Coronary artery (tissue), 2 donors: ENCODE measurements at regions not wholly inside any gene's neighbourhood (a gene's known extent, or its start where the extent isn't known, plus 50 kb on each side); places are given as distances from the start of the nearest gene placed in this dataset.

Source experiments
- DNase-seq: peaks from one replicate; pipeline ENCODE4 v3.0.0-alpha.2; 2017; ENCODE audit warnings: low spot score
- H3K27ac ChIP-seq, 2 donors: fragments of 200-600 bp; sonication (generic); one replicate each; pipeline ENCODE4 v1.5.1; 2016 to 2019
- H3K4me3 ChIP-seq: fragments of 200-600 bp; sonication (generic); 2 replicates; pipeline ENCODE4 v1.5.1; 2016; ENCODE audit warnings: mild to moderate bottlenecking, moderate library complexity
- CTCF ChIP-seq: fragments of 200-600 bp; sonication (generic); IDR thresholded peaks from one replicate; pipeline ENCODE4 v1.5.1; 2019; ENCODE audit warnings: antibody characterized with exemption

- TF ChIP-seq CTCF: no peak
- H3K4me3 ChIP-seq: no peak overlapping the region
- no peak overlapping the region for H3K27ac ChIP-seq
- DNase-seq: no peak
Measured at GRCh38 chr12:20174528-20175175, 193.7 kb upstream of the PDE3A start.

- Histone ChIP-seq H3K27ac (no peak overlapping the region), H3K4me3 (no peak overlapping the region)
- no peak for TF ChIP-seq CTCF
- no peak for DNase-seq
Measured at GRCh38 chr12:20175704-20176388, 192.5 kb upstream of the PDE3A start.

GRCh38 chr12:20181416-20182180 is 186.7 kb upstream of the PDE3A start:
- DNase-seq: no peak
- H3K4me3 ChIP-seq: no peak overlapping the region
- H3K27ac ChIP-seq: no peak overlapping the region
- no peak for TF ChIP-seq CTCF

- H3K27ac ChIP-seq: peak overlapping the region in 1 of 2 donors; percentile 15
- no peak for TF ChIP-seq CTCF
- no peak overlapping the region for H3K4me3 ChIP-seq
- no peak for DNase-seq
Measured at GRCh38 chr12:20183563-20183962, 184.8 kb upstream of the PDE3A start.

- Histone ChIP-seq H3K4me3 (no peak overlapping the region), H3K27ac (no peak overlapping the region)
- no peak for DNase-seq
- TF ChIP-seq CTCF: no peak
Measured at GRCh38 chr12:20184514-20184913, 183.8 kb upstream of the PDE3A start.

- no peak for TF ChIP-seq CTCF
Measured at GRCh38 chr12:20187456-20187855, 180.9 kb upstream of the PDE3A start.

More at GRCh38 chr12:20187456-20187855, 180.9 kb upstream of the PDE3A start:
- H3K27ac ChIP-seq: no peak overlapping the region
- no peak overlapping the region for H3K4me3 ChIP-seq
- no peak for DNase-seq
